IMR-90 (cell line): ENCODE measurements at regions not wholly inside any gene's neighbourhood (a gene's known extent, or its start where the extent isn't known, plus 50 kb on each side); places are given as distances from the start of the nearest gene placed in this dataset.

Experiments used
- ATAC-seq: fragments of 200-7000 bp; cut with Tn5 transposase; 2 replicates; pipeline ENCODE4 v1.9.1; 2020; ENCODE audit warnings: low read depth, mild to moderate bottlenecking, moderate library complexity
- BruUV-seq: library from RNA; stranded (reverse); fragments of 400-500 nt; replicated peaks from 2 replicates; lab custom pipeline; 2021; lab: Mats Ljungman, UMichigan
- CTCF ChIA-PET: fragments of 300-600 bp; formaldehyde crosslinking; extraction: SDS; loops from one replicate; lab custom pipeline; 2021; ENCODE audit warnings: antibody characterized with exemption; lab: Yijun Ruan, JAX
- POLR2A ChIA-PET: fragments of 300-600 bp; sonication (Branson Sonifier 250); formaldehyde crosslinking; loops from one replicate; lab custom pipeline; 2022; ENCODE audit warnings: antibody characterized with exemption; ENCODE audit not compliant: unreplicated experiment; lab: Charles Lee
- DNase-seq: peaks from one replicate; pipeline ENCODE4 v3.0.0; 2013
- H2AFZ ChIP-seq: replicated peaks from 2 replicates; pipeline ENCODE3; 2013; ENCODE audit warnings: low read length, mild to moderate bottlenecking; ENCODE audit not compliant: poor library complexity
- H2AK5ac ChIP-seq: 2 replicates; pipeline ENCODE4 v1.6.1; 2013; ENCODE audit warnings: low read depth, low read length, inconsistent platforms
- H2AK9ac ChIP-seq: replicated peaks from 2 replicates; pipeline ENCODE3; 2013; ENCODE audit warnings: mild to moderate bottlenecking, low read depth, low read length, moderate library complexity; ENCODE audit not compliant: poor library complexity
- H2BK120ac ChIP-seq: 2 replicates; pipeline ENCODE4 v1.6.1; 2013; ENCODE audit warnings: low read depth, low read length, inconsistent platforms
- H2BK15ac ChIP-seq: 3 replicates; pipeline ENCODE4 v1.6.1; 2013; ENCODE audit warnings: low read depth, low read length, inconsistent platforms
- H2BK20ac ChIP-seq: 2 replicates; pipeline ENCODE4 v1.6.1; 2013; ENCODE audit warnings: low read depth, mild to moderate bottlenecking, inconsistent platforms, low read length, moderate library complexity
- H2BK5ac ChIP-seq: 2 replicates; pipeline ENCODE4 v1.6.1; 2013; ENCODE audit warnings: mild to moderate bottlenecking, low read depth, low read length, inconsistent platforms; ENCODE audit not compliant: poor library complexity, severe bottlenecking
- H3K14ac ChIP-seq: replicated peaks from 2 replicates; pipeline ENCODE4 v1.6.1; 2013; ENCODE audit warnings: low read depth, low read length, inconsistent platforms
- H3K18ac ChIP-seq: 2 replicates; pipeline ENCODE4 v1.6.1; 2013; ENCODE audit warnings: low read depth, low read length, control low read depth
- H3K23ac ChIP-seq: 2 replicates; pipeline ENCODE4 v1.6.1; 2013; ENCODE audit warnings: low read depth, low read length, inconsistent platforms
- H3K27ac ChIP-seq: 2 replicates; pipeline ENCODE4 v1.5.1; 2013; ENCODE audit warnings: mild to moderate bottlenecking, control low read depth, low read length; ENCODE audit not compliant: insufficient read depth
- H3K27me3 ChIP-seq: 2 replicates; pipeline ENCODE4 v1.6.1; 2013; ENCODE audit warnings: low read length; ENCODE audit not compliant: control insufficient read depth, insufficient read depth
- H3K36me3 ChIP-seq: 2 replicates; pipeline ENCODE4 v1.6.1; 2013; ENCODE audit warnings: low read length, mixed read lengths; ENCODE audit not compliant: control insufficient read depth, insufficient read depth
- H3K4ac ChIP-seq: 2 replicates; pipeline ENCODE4 v1.6.1; 2013; ENCODE audit warnings: low read depth, low read length, inconsistent platforms
- H3K4me1 ChIP-seq: 2 replicates; pipeline ENCODE4 v1.6.1; 2013; ENCODE audit warnings: low read length, mixed read lengths; ENCODE audit not compliant: control insufficient read depth, insufficient read depth
- H3K4me2 ChIP-seq: 2 replicates; pipeline ENCODE4 v1.6.1; 2013; ENCODE audit warnings: low read depth, mild to moderate bottlenecking, control low read depth, low read length, moderate library complexity
- H3K4me3 ChIP-seq: 2 replicates; pipeline ENCODE4 v1.5.1; 2013; ENCODE audit warnings: low read depth, mild to moderate bottlenecking, control low read depth, low read length, moderate library complexity; ENCODE audit not compliant: insufficient read depth
- H3K56ac ChIP-seq: 2 replicates; pipeline ENCODE4 v1.6.1; 2013; ENCODE audit warnings: low read length, inconsistent platforms; ENCODE audit not compliant: insufficient read depth; ENCODE audit errors: extremely low read depth
- H3K79me1 ChIP-seq, 2 experiments: 2 replicates each; pipeline ENCODE4 v1.6.1; 2013; ENCODE audit warnings: low read length in 2 of 2, inconsistent platforms in 1 of 2, low read depth in 1 of 2
- H3K9ac ChIP-seq: 2 replicates; pipeline ENCODE4 v1.6.1; 2013; ENCODE audit warnings: low read depth, low read length, control low read depth
- H3K9me1 ChIP-seq: 2 replicates; pipeline ENCODE4 v1.6.1; 2013; ENCODE audit warnings: low read length, inconsistent platforms; ENCODE audit not compliant: insufficient read depth
- H3K9me3 ChIP-seq: 2 replicates; pipeline ENCODE4 v1.6.1; 2013; ENCODE audit warnings: low read length; ENCODE audit not compliant: control insufficient read depth, insufficient read depth
- H4K20me1 ChIP-seq: 2 replicates; pipeline ENCODE4 v1.6.1; 2013; ENCODE audit warnings: low read length, inconsistent platforms; ENCODE audit not compliant: insufficient read depth
- H4K5ac ChIP-seq: 2 replicates; pipeline ENCODE4 v1.6.1; 2013; ENCODE audit warnings: mild to moderate bottlenecking, low read depth, low read length, control low read depth
- H4K8ac ChIP-seq, 2 experiments: 2 replicates each; pipeline ENCODE4 v1.6.1; 2013; ENCODE audit warnings: low read depth in 2 of 2, low read length in 2 of 2, control low read depth in 1 of 2, inconsistent platforms in 1 of 2
- H4K91ac ChIP-seq: 2 replicates; pipeline ENCODE4 v1.6.1; 2013; ENCODE audit warnings: low read depth, low read length, inconsistent platforms; ENCODE audit not compliant: insufficient read depth
- CEBPB ChIP-seq: IDR thresholded peaks from 2 replicates; pipeline ENCODE4 v1.6.1; 2012; ENCODE audit warnings: low read depth, low read length, improper control_type of control experiment
- MAZ ChIP-seq: IDR thresholded peaks from 2 replicates; pipeline ENCODE4 v1.6.1; 2012; ENCODE audit warnings: low read depth, mild to moderate bottlenecking, low read length, improper control_type of control experiment, moderate library complexity, borderline replicate concordance
- MXI1 ChIP-seq: IDR thresholded peaks from 2 replicates; pipeline ENCODE4 v1.6.1; 2012; ENCODE audit warnings: low read depth, mild to moderate bottlenecking, low read length, moderate library complexity, borderline replicate concordance
- RAD21 ChIP-seq: IDR thresholded peaks from 2 replicates; pipeline ENCODE4 v1.6.1; 2012; ENCODE audit warnings: low read length, improper control_type of control experiment
- SMC3 ChIP-seq: fragments of 150-350 bp; IDR thresholded peaks from 2 replicates; pipeline ENCODE4 v1.6.1; 2016; ENCODE audit warnings: low read depth, mild to moderate bottlenecking, antibody characterized with exemption, low read length, moderate library complexity
- WGBS, 2 experiments: methylation state at CpG; one replicate each; pipeline versions ENCODE4 v1.1.5 to v1.1.7; 2013; ENCODE audit warnings: missing lambda C conversion rate in 2 of 2; ENCODE audit not compliant: insufficient read length in 1 of 2; ENCODE audit errors: extremely low coverage in 2 of 2; 5-methylcytosine and 5-hydroxymethylcytosine counted together
- dilution Hi-C: fragments of 300-500 bp; cut with HindIII; formaldehyde crosslinking; loops from one replicate; pipeline ENCODE4 v1.14.3; 2018; ENCODE audit warnings: low sequenced_read_pairs; ENCODE audit not compliant: unreplicated experiment
- in situ Hi-C: fragments of 300-500 bp; cut with MboI; formaldehyde crosslinking; loops from 3 replicates; pipeline ENCODE4 v1.14.3; 2019; ENCODE audit warnings: low sequenced_read_pairs, inconsistent platforms, mixed read lengths
- intact Hi-C: fragments of 100-400 bp; cut with micrococcal nuclease; formaldehyde crosslinking; loops from 2 replicates; pipeline ENCODE4 v1.10.0; 2022
- TF ChIP-seq, protein P1 (sequence below): fragments of 150-350 bp; IDR thresholded peaks from 2 replicates; pipeline ENCODE4 v1.6.1; 2016; ENCODE audit warnings: low read depth, mild to moderate bottlenecking, low read length, moderate library complexity, borderline replicate concordance
- TF ChIP-seq, protein P2 (sequence below): conservative IDR thresholded peaks from 2 replicates; pipeline ENCODE4 v1.5.1; 2012; ENCODE audit warnings: mild to moderate bottlenecking, low read depth, low read length, improper control_type of control experiment

DNA sequence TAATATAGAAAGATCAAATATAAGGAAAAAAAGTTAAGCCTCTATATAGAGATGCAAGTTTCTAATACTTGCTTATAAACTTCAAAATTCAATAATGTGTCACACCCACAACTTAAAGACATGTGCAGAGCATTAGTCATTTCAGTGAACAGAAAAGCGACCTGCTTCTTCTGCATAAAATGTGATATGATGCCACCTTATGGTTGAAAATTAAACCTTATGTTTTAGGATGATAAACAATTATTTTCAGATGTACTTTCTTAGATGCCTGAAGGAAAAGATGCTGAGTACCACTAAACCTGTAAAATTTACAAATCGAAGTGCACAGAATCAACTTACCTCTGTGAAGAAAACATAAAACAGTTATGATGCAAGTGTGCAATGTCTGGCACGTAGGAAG lies 96.0 kb downstream of the MTERF1 start:
- WGBS, 2 experiments = no CpG with 5 or more reads among the region's 3 CpGs
- DNase-seq = peak; percentile 61
- BruUV-seq = no TSS peak
- dilution Hi-C loops = no loop called here
- CTCF ChIA-PET = interaction anchor here (0.6 to 1.5 kb wide), 3 partner anchors 14 to 750 kb away, joined by 3 to 4 read pairs (median 3); no protein-coding TSS in a partner anchor
- no peak overlapping the region for H3K9ac ChIP-seq
- H3K27ac ChIP-seq = no peak overlapping the region
- no peak overlapping the region for H3K4me3 ChIP-seq
- H2BK120ac ChIP-seq = no peak overlapping the region
- no peaks in the 10 kb centered on the region for H3K4me1 ChIP-seq
- intact Hi-C loops = loop anchor here (10.0 kb wide), 1 partner anchor 520 kb away; the partner anchor contains the start of gene FZD1
- H2AFZ ChIP-seq = no peak overlapping the region
- no peaks in the 10 kb centered on the region; the same call in none of the 2 replicates for H3K27me3 ChIP-seq
- H3K23ac ChIP-seq = no peak overlapping the region
- no peak overlapping the region for H4K5ac ChIP-seq
- no peak overlapping the region for H3K18ac ChIP-seq
- H3K4ac ChIP-seq = no peak overlapping the region
- no peak overlapping the region for H4K91ac ChIP-seq
- H3K9me1 ChIP-seq = no peaks in the 10 kb centered on the region
- peak; percentile 70 for ATAC-seq
- no peak overlapping the region for H2AK9ac ChIP-seq
- H2BK5ac ChIP-seq = no peak overlapping the region
- no peak overlapping the region for H3K4me2 ChIP-seq
- TF ChIP-seq MAZ = no peak
- TF ChIP-seq, protein P1, sequence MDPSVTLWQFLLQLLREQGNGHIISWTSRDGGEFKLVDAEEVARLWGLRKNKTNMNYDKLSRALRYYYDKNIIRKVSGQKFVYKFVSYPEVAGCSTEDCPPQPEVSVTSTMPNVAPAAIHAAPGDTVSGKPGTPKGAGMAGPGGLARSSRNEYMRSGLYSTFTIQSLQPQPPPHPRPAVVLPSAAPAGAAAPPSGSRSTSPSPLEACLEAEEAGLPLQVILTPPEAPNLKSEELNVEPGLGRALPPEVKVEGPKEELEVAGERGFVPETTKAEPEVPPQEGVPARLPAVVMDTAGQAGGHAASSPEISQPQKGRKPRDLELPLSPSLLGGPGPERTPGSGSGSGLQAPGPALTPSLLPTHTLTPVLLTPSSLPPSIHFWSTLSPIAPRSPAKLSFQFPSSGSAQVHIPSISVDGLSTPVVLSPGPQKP = no peak
- TF ChIP-seq, protein P2, sequence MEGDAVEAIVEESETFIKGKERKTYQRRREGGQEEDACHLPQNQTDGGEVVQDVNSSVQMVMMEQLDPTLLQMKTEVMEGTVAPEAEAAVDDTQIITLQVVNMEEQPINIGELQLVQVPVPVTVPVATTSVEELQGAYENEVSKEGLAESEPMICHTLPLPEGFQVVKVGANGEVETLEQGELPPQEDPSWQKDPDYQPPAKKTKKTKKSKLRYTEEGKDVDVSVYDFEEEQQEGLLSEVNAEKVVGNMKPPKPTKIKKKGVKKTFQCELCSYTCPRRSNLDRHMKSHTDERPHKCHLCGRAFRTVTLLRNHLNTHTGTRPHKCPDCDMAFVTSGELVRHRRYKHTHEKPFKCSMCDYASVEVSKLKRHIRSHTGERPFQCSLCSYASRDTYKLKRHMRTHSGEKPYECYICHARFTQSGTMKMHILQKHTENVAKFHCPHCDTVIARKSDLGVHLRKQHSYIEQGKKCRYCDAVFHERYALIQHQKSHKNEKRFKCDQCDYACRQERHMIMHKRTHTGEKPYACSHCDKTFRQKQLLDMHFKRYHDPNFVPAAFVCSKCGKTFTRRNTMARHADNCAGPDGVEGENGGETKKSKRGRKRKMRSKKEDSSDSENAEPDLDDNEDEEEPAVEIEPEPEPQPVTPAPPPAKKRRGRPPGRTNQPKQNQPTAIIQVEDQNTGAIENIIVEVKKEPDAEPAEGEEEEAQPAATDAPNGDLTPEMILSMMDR = peak; percentile 48
- peak; percentile 47 for TF ChIP-seq SMC3
- peak; percentile 62 for TF ChIP-seq RAD21
- 0 out of 2 replicates have a peak, but pooled peaks have one; percentile 33 for TF ChIP-seq MXI1
- no peak for TF ChIP-seq CEBPB
- H3K9me3 ChIP-seq = no peaks in the 10 kb centered on the region
- H4K8ac ChIP-seq = no peak overlapping the region
- no peak overlapping the region for H3K14ac ChIP-seq
- no peaks in the 10 kb centered on the region for H3K36me3 ChIP-seq
- no peaks in the 10 kb centered on the region for H3K79me1 ChIP-seq
- POLR2A ChIA-PET = no interaction called here
- no peak overlapping the region for H3K56ac ChIP-seq
- no peak overlapping the region for H2BK15ac ChIP-seq
- no peak overlapping the region for H2AK5ac ChIP-seq
- no peaks in the 10 kb centered on the region for H4K20me1 ChIP-seq
- H2BK20ac ChIP-seq = no peak overlapping the region
- in situ Hi-C loops = loop anchor here (10.0 kb wide), 1 partner anchor 700 kb away; no protein-coding TSS in a partner anchor
